ENCODE measurements at regions not wholly inside any gene's neighbourhood (a gene's known extent, or its start where the extent isn't known, plus 50 kb on each side); places are given as distances from the start of the nearest gene placed in this dataset.
A peak's percentile ranks its signal among the peaks of the same experiment; 100 is the strongest.

DNA sequence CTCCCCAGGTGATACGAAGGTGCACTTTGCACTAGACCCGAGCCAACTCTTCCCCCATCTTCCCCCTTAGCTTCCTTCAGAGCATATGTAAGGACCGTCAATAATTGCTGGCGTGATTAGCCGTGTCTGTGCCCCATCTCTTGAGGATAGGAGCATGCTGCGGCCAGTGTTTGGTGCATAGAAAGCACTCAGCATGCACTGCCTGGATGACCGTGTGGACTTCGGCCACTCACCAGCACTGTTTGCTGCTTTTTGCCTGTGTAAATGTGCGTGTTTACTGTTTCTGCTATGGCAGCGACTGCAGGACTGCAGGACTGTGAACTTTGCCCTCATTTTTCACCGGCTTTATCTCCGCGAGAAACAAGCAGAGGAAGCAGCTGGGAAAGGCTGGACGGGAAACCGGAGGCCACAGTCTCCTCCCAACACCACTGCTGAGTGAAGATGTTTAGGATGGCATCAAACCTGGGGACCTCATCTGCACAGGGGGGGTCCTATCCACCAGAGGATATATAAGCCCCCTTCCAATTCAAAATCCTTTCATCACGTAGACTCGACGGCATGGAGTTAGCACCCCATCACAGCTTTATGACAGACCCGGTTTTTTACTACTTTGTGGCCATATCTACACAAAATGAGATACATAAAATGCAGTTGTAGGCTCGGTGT is 150.6 kb upstream of the AFDN start:
- ATAC-seq, result peak; percentile 95
- intact Hi-C loops (cut with micrococcal nuclease; ENCODE audit: unreplicated experiment), result loop anchor here (1.0 kb wide), 3 partner anchors 7 to 86 kb away; no protein-coding TSS in a partner anchor
- H4K20me1 ChIP-seq (ENCODE audit: insufficient read depth, low read length), result no peaks in the 10 kb centered on the region
- peak overlapping the region; percentile 88 for H3K9ac ChIP-seq (ENCODE audit: insufficient read depth, low read depth, low read length)
- WGBS (ENCODE audit: low lambda C conversion rate), result 5% methylated on average over 20 of the region's 20 CpGs
- H2AFZ ChIP-seq (ENCODE audit: low read length), result no peak overlapping the region
- FAIRE-seq, result peak; percentile 99
- DNase-seq (ENCODE audit: low spot score), result peak; percentile 99
- ChIA-PET POLR2A (interaction anchor here (0.6 to 2.6 kb wide), 21 partner anchors 8 to 255 kb away, joined by 3 to 23 read pairs (median 4); no protein-coding TSS in a partner anchor), CTCF (ENCODE audit: low intra/inter-chr PET ratio, low total read pairs) (no interaction called here)
- no peaks in the 10 kb centered on the region for H3K36me3 ChIP-seq (replicated peaks in 1 of 2; ENCODE audit: control insufficient read depth in 1 of 2, insufficient read depth in 2 of 2, low read length in 2 of 2)
- in situ Hi-C loops (cut with HindIII; ENCODE audit: extremely low pct_ligation_motif_present, low pct_unique_long_range_greater_than_20kb), result no loop called here
- H3K27ac ChIP-seq (ENCODE audit: extremely low read length, insufficient read depth, low read length), result peak overlapping the region; percentile 96
- BruUV-seq (replicated peaks), result no TSS peak
- H3K4me2 ChIP-seq (ENCODE audit: low read depth, low read length), result peak overlapping the region; percentile 62
- peaks cover 5% of the 10 kb centered on the region for H3K79me2 ChIP-seq (ENCODE audit: insufficient read depth, low read length)
- no peaks in the 10 kb centered on the region for H3K27me3 ChIP-seq (ENCODE audit: control insufficient read depth in 1 of 2, insufficient read depth in 2 of 2, low read length in 2 of 2)
- H3K9me3 ChIP-seq (ENCODE audit: low read length), result no peaks in the 10 kb centered on the region
- peak overlapping the region in 1 of 3 experiments; percentile 31; a peak in 2 of 6 replicates for H3K4me3 ChIP-seq (replicated peaks in 1 of 3; ENCODE audit: insufficient read depth in 1 of 3, low read depth in 2 of 3, low read length in 3 of 3)
- peaks cover 98% of the 10 kb centered on the region for H3K4me1 ChIP-seq (ENCODE audit: insufficient read depth, low read length)
- TF ChIP-seq EED (CRISPR knock-in tag; IDR thresholded peaks at IDR 0.05) (0 out of 2 replicates have a peak, but pooled peaks have one; percentile 46), NCOA1 (CRISPR knock-in tag; IDR thresholded peaks at IDR 0.05) (peak; percentile 100), ZNF10 (CRISPR knock-in tag; IDR thresholded peaks at IDR 0.05; ENCODE audit: borderline replicate concordance, low read depth) (0 out of 2 replicates have a peak, but pooled peaks have one; percentile 29), NBN (conservative IDR thresholded peaks at IDR 0.05) (no peak), ZNF20 (CRISPR knock-in tag; IDR thresholded peaks at IDR 0.05) (no peak), ZC3H13 (CRISPR knock-in tag; IDR thresholded peaks at IDR 0.05) (peak; percentile 98), HNRNPH1 (optimal IDR thresholded peaks at IDR 0.05; ENCODE audit: low read depth, low read length) (no peak), ZBTB8A (CRISPR knock-in tag; IDR thresholded peaks at IDR 0.05; ENCODE audit: borderline replicate concordance, low read depth) (peak; percentile 74; the same call in 1 of the 2 replicates), SRY (CRISPR knock-in tag; IDR thresholded peaks at IDR 0.05) (peak; percentile 86; the same call in 1 of the 2 replicates), CREB1 (IDR thresholded peaks at IDR 0.05) (peak; percentile 65), CREB1 (CRISPR knock-in tag; IDR thresholded peaks at IDR 0.05) (no peak), ZNF30 (CRISPR knock-in tag; IDR thresholded peaks at IDR 0.05) (no peak), HOXA7 (CRISPR knock-in tag; IDR thresholded peaks at IDR 0.05) (peak; percentile 95), IRX3 (CRISPR knock-in tag; IDR thresholded peaks at IDR 0.05; ENCODE audit: borderline replicate concordance, low read depth) (no peak; the same call in 1 of the 2 replicates), ZFY (CRISPR knock-in tag; IDR thresholded peaks at IDR 0.05) (peak; percentile 49; the same call in 1 of the 2 replicates), ZFYVE20 (CRISPR knock-in tag; IDR thresholded peaks at IDR 0.05; ENCODE audit: borderline replicate concordance, low read depth) (no peak)
- TF ChIP-seq, protein P1, sequence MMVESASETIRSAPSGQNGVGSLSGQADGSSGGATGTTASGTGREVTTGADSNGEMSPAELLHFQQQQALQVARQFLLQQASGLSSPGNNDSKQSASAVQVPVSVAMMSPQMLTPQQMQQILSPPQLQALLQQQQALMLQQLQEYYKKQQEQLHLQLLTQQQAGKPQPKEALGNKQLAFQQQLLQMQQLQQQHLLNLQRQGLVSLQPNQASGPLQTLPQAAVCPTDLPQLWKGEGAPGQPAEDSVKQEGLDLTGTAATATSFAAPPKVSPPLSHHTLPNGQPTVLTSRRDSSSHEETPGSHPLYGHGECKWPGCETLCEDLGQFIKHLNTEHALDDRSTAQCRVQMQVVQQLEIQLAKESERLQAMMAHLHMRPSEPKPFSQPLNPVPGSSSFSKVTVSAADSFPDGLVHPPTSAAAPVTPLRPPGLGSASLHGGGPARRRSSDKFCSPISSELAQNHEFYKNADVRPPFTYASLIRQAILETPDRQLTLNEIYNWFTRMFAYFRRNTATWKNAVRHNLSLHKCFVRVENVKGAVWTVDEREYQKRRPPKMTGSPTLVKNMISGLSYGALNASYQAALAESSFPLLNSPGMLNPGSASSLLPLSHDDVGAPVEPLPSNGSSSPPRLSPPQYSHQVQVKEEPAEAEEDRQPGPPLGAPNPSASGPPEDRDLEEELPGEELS (CRISPR knock-in tag; IDR thresholded peaks at IDR 0.05), result peak; percentile 100
- TF ChIP-seq, protein P2, sequence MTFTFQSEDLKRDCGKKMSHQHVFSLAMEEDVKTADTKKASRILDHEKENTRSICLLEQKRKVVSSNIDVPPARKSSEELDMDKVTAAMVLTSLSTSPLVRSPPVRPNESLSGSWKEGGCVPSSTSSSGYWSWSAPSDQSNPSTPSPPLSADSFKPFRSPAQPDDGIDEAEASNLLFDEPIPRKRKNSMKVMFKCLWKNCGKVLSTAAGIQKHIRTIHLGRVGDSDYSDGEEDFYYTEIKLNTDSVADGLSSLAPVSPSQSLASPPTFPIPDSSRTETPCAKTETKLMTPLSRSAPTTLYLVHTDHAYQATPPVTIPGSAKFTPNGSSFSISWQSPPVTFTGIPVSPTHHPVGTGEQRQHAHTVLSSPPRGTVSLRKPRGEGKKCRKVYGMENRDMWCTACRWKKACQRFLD (CRISPR knock-in tag; IDR thresholded peaks at IDR 0.05; ENCODE audit: borderline replicate concordance), result 0 out of 2 replicates have a peak, but pooled peaks have one; percentile 52
- TF ChIP-seq, protein P3, sequence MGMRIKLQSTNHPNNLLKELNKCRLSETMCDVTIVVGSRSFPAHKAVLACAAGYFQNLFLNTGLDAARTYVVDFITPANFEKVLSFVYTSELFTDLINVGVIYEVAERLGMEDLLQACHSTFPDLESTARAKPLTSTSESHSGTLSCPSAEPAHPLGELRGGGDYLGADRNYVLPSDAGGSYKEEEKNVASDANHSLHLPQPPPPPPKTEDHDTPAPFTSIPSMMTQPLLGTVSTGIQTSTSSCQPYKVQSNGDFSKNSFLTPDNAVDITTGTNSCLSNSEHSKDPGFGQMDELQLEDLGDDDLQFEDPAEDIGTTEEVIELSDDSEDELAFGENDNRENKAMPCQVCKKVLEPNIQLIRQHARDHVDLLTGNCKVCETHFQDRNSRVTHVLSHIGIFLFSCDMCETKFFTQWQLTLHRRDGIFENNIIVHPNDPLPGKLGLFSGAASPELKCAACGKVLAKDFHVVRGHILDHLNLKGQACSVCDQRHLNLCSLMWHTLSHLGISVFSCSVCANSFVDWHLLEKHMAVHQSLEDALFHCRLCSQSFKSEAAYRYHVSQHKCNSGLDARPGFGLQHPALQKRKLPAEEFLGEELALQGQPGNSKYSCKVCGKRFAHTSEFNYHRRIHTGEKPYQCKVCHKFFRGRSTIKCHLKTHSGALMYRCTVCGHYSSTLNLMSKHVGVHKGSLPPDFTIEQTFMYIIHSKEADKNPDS (CRISPR knock-in tag; IDR thresholded peaks at IDR 0.05), result peak; percentile 97
- TF ChIP-seq, protein P4, sequence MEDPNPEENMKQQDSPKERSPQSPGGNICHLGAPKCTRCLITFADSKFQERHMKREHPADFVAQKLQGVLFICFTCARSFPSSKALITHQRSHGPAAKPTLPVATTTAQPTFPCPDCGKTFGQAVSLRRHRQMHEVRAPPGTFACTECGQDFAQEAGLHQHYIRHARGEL (CRISPR knock-in tag; IDR thresholded peaks at IDR 0.05), result no peak
